HepG2 (cell line): ENCODE measurements at regions not wholly inside any gene's neighbourhood (a gene's known extent, or its start where the extent isn't known, plus 50 kb on each side); places are given as distances from the start of the nearest gene placed in this dataset.

Experiments
- ATF2 ChIP-seq: sonication (generic); formaldehyde crosslinking; IDR thresholded peaks from 2 replicates; pipeline ENCODE4 v1.4.0; 2020; ENCODE audit warnings: missing genetic modification reagents
- ATF3 ChIP-seq: sonication (generic); formaldehyde crosslinking; IDR thresholded peaks from 2 replicates; pipeline ENCODE4 v1.4.0; 2020; ENCODE audit warnings: missing genetic modification reagents
- EP300 ChIP-seq, 3 experiments: sonication (generic) in 1 of 3; formaldehyde crosslinking in 1 of 3; IDR thresholded peaks; 2 replicates each; pipeline versions ENCODE4 v1.5.1 to v1.6.1; 2011 to 2020; ENCODE audit warnings: low read depth in 2 of 3, low read length in 2 of 3, borderline replicate concordance in 1 of 3, improper control_type of control experiment in 1 of 3, mild to moderate bottlenecking in 1 of 3, missing genetic modification reagents in 1 of 3, moderate library complexity in 1 of 3
- PBX2 ChIP-seq: IDR thresholded peaks from 2 replicates; pipeline ENCODE4 v1.6.1; 2016; ENCODE audit warnings: control low read depth
- POLR2A ChIP-seq, 2 experiments: IDR thresholded peaks; 2 replicates each; pipeline ENCODE4 v1.6.1; 2011; ENCODE audit warnings: low read depth in 2 of 2, low read length in 2 of 2, mild to moderate bottlenecking in 1 of 2, moderate library complexity in 1 of 2; ENCODE audit not compliant: insufficient read depth in 1 of 2
- SMC3 ChIP-seq: IDR thresholded peaks from 2 replicates; pipeline ENCODE4 v1.6.1; 2011; ENCODE audit warnings: low read length, improper control_type of control experiment
- ZNF318 ChIP-seq: sonication (generic); formaldehyde crosslinking; IDR thresholded peaks from 2 replicates; pipeline ENCODE4 v1.4.0; 2020; ENCODE audit warnings: mild to moderate bottlenecking, missing genetic modification reagents
- ZNF503 ChIP-seq: sonication (generic); formaldehyde crosslinking; IDR thresholded peaks from 2 replicates; pipeline ENCODE4 v1.4.0; 2020; ENCODE audit warnings: missing genetic modification reagents

- TF ChIP-seq POLR2A (IDR thresholded peaks at IDR 0.05; ENCODE audit: insufficient read depth in 1 of 2, low read depth in 2 of 2, low read length in 2 of 2) (no peak), ATF2 (no peak), PBX2 (CRISPR knock-in tag) (no peak), SMC3 (no peak), ZNF318 (CRISPR knock-in tag) (no peak), ATF3 (no peak), EP300 (IDR thresholded peaks at IDR 0.05; ENCODE audit: low read depth in 2 of 2, low read length in 2 of 2) (no peak), EP300 (CRISPR knock-in tag; IDR thresholded peaks at IDR 0.05; ENCODE audit: borderline replicate concordance) (no peak), ZNF503 (CRISPR knock-in tag) (no peak)
These were observed 546.0 kb downstream of the MN1 start for GRCh38 chr22:27255580-27255979.
